ENCODE measurements at regions not wholly inside any gene's neighbourhood (a gene's known extent, or its start where the extent isn't known, plus 50 kb on each side); places are given as distances from the start of the nearest gene placed in this dataset.

- TF ChIP-seq MAFK (IDR thresholded peaks at IDR 0.05; ENCODE audit: low read depth, low read length), result no peak
- TF ChIP-seq CTCF (IDR thresholded peaks at IDR 0.05; ENCODE audit: control extremely low read depth in 1 of 3, insufficient read depth in 1 of 3, low read depth in 1 of 3, low read length in 3 of 3), result no peak
- TF ChIP-seq POLR2AphosphoS5 (IDR thresholded peaks at IDR 0.05; ENCODE audit: low read depth, low read length), result no peak
- no peak for TF ChIP-seq EZH2 (IDR thresholded peaks at IDR 0.05; ENCODE audit: low read depth, low read length, severe bottlenecking)
- TF ChIP-seq RFX5 (IDR thresholded peaks at IDR 0.05; ENCODE audit: borderline replicate concordance, low read depth, low read length), result no peak
- TF ChIP-seq SIRT6 (IDR thresholded peaks at IDR 0.05; ENCODE audit: low read length), result no peak
Measured at GRCh38 chrX:95435198-95435597, 1249.4 kb upstream of the DIAPH2 start.

All from H1 (cell line).